Lower leg skin (tissue), 4 donors: ENCODE measurements at regions not wholly inside any gene's neighbourhood (a gene's known extent, or its start where the extent isn't known, plus 50 kb on each side); places are given as distances from the start of the nearest gene placed in this dataset.

ENCODE experiments used
- DNase-seq, 2 donors: peaks; one replicate each; pipeline ENCODE4 v3.0.0-alpha.2; 2019; ENCODE audit warnings: low spot score in 2 of 2
- H3K4me3 ChIP-seq: fragments of 200-600 bp; sonication (generic); 2 replicates; pipeline ENCODE4 v1.5.1; 2017; ENCODE audit warnings: mild to moderate bottlenecking, low read depth; ENCODE audit not compliant: poor library complexity, severe bottlenecking
- CTCF ChIP-seq, 3 donors: fragments of 450-650 bp; IDR thresholded peaks; one replicate each; pipeline ENCODE4 v1.5.1; 2016; ENCODE audit warnings: antibody characterized with exemption in 3 of 3, mild to moderate bottlenecking in 3 of 3, moderate library complexity in 2 of 3
- POLR2A ChIP-seq, 2 donors: fragments of 450-650 bp; IDR thresholded peaks; one replicate each; pipeline ENCODE4 v1.6.1; 2016 to 2017; ENCODE audit warnings: antibody characterized with exemption in 2 of 2, mild to moderate bottlenecking in 1 of 2, moderate library complexity in 1 of 2
- WGBS, 2 donors: methylation state at CpG; one replicate each; pipeline ENCODE4 v1.1.5; 2018; 5-methylcytosine and 5-hydroxymethylcytosine counted together
- intact Hi-C: fragments of 100-400 bp; cut with DNase I; formaldehyde crosslinking; loops from one replicate; pipeline ENCODE4 v1.15.0; 2023; ENCODE audit warnings: low total_unique reads

GRCh38 chr16:73265124-73265837 lies 217.4 kb upstream of the ZFHX3 start:
- DNase-seq, result no peak
- WGBS, 2 donors, result 69 to 71% methylated on average over 10 of the region's 10 CpGs
- TF ChIP-seq POLR2A (IDR thresholded peaks at IDR 0.05), result no peak
- TF ChIP-seq CTCF (IDR thresholded peaks at IDR 0.05), result no peak
- no peak overlapping the region for H3K4me3 ChIP-seq
- intact Hi-C loops, result no loop called here

GRCh38 chr16:73262931-73263330 lies 215.0 kb upstream of the ZFHX3 start:
- intact Hi-C loops, result no loop called here
- WGBS, 2 donors, result 81 to 87% methylated on average over 2 of the region's 2 CpGs
- TF ChIP-seq CTCF (IDR thresholded peaks at IDR 0.05) (no peak), POLR2A (IDR thresholded peaks at IDR 0.05) (no peak)
- no peak for DNase-seq
- H3K4me3 ChIP-seq, result no peak overlapping the region

GRCh38 chr16:73255031-73255430 lies 207.1 kb upstream of the ZFHX3 start:
- 27 to 32% methylated on average over 3 of the region's 3 CpGs for WGBS, 2 donors
- DNase-seq, result no peak
- H3K4me3 ChIP-seq, result no peak overlapping the region
- intact Hi-C loops, result no loop called here
- TF ChIP-seq CTCF (IDR thresholded peaks at IDR 0.05) (no peak), POLR2A (IDR thresholded peaks at IDR 0.05) (no peak)

GRCh38 chr16:73253922-73254480 lies 206.1 kb upstream of the ZFHX3 start:
- intact Hi-C loops, result no loop called here

GRCh38 chr16:73252446-73252845 lies 204.5 kb upstream of the ZFHX3 start:
- intact Hi-C loops, result no loop called here
- no peak for TF ChIP-seq POLR2A (IDR thresholded peaks at IDR 0.05)
- no peak for TF ChIP-seq CTCF (IDR thresholded peaks at IDR 0.05)
- H3K4me3 ChIP-seq, result no peak overlapping the region
- WGBS, 2 donors, result 74 to 77% methylated on average over 10 of the region's 10 CpGs
- no peak for DNase-seq

More at GRCh38 chr16:73253922-73254480, 206.1 kb upstream of the ZFHX3 start:
- H3K4me3 ChIP-seq, result no peak overlapping the region
- TF ChIP-seq CTCF (IDR thresholded peaks at IDR 0.05) (no peak), POLR2A (IDR thresholded peaks at IDR 0.05) (no peak)
- no peak for DNase-seq
- WGBS, 2 donors, result 67 to 82% methylated on average over 3 of the region's 3 CpGs
